GM13977 (cell line): ENCODE measurements at regions not wholly inside any gene's neighbourhood (a gene's known extent, or its start where the extent isn't known, plus 50 kb on each side); places are given as distances from the start of the nearest gene placed in this dataset.

Source experiments
- DNase-seq: peaks from one replicate; pipeline ENCODE4 v3.0.0; 2012; ENCODE audit warnings: low spot score
- in situ Hi-C: fragments of 300-500 bp; cut with MboI; formaldehyde crosslinking; loops from one replicate; pipeline ENCODE4 v1.12.0; 2022; ENCODE audit warnings: low sequenced_read_pairs, low pct_unique_long_range_greater_than_20kb, mixed read lengths, inconsistent platforms; ENCODE audit not compliant: unreplicated experiment
- TF ChIP-seq, protein P1 (sequence below): IDR thresholded peaks from 2 replicates; pipeline ENCODE4 v1.5.1; 2012; ENCODE audit warnings: mild to moderate bottlenecking, control low read depth; ENCODE audit not compliant: insufficient read depth; ENCODE audit errors: extremely low read depth, missing control alignments

- TF ChIP-seq, protein P1, sequence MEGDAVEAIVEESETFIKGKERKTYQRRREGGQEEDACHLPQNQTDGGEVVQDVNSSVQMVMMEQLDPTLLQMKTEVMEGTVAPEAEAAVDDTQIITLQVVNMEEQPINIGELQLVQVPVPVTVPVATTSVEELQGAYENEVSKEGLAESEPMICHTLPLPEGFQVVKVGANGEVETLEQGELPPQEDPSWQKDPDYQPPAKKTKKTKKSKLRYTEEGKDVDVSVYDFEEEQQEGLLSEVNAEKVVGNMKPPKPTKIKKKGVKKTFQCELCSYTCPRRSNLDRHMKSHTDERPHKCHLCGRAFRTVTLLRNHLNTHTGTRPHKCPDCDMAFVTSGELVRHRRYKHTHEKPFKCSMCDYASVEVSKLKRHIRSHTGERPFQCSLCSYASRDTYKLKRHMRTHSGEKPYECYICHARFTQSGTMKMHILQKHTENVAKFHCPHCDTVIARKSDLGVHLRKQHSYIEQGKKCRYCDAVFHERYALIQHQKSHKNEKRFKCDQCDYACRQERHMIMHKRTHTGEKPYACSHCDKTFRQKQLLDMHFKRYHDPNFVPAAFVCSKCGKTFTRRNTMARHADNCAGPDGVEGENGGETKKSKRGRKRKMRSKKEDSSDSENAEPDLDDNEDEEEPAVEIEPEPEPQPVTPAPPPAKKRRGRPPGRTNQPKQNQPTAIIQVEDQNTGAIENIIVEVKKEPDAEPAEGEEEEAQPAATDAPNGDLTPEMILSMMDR = no peak
- in situ Hi-C loops = loop anchor here (10.0 kb wide), 1 partner anchor 173 kb away; no protein-coding TSS in a partner anchor
Observed at GRCh38 chr20:20827992-20828597, 115.7 kb upstream of the RALGAPA2 start.

GRCh38 chr20:20824924-20825584, 112.6 kb upstream of the RALGAPA2 start:
- in situ Hi-C loops = loop anchor here (10.0 kb wide), 1 partner anchor 170 kb away; no protein-coding TSS in a partner anchor
- TF ChIP-seq, protein P1 = peak; percentile 67
- DNase-seq = peak; percentile 84

More at GRCh38 chr20:20827992-20828597, 115.7 kb upstream of the RALGAPA2 start:
- no peak for DNase-seq

DNA sequence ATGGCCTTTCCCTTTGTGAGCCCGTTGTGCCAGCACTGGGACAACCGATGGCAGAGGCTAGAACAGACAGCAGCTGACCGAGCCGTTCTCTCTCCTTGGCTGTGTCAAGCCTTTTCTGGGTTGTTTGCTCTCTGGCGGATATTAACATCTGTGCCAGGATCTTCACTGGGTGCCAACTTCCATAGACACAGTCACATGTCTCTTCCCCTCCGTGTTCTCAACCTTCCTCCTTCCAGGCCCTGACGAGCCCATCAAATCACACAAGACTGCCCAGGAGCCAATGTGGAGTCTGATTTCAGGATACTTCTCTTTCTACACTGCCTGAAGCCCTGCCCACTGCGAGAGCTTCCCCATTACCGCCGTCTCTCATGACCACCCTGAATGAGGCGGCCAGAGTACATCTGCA, 111.0 kb upstream of the RALGAPA2 start:
- in situ Hi-C loops = loop anchor here (10.0 kb wide), 1 partner anchor 169 kb away; no protein-coding TSS in a partner anchor
- DNase-seq = no peak
- TF ChIP-seq, protein P1 = no peak

GRCh38 chr20:20821484-20822260, 109.2 kb upstream of the RALGAPA2 start:
- no peak for DNase-seq

DNA sequence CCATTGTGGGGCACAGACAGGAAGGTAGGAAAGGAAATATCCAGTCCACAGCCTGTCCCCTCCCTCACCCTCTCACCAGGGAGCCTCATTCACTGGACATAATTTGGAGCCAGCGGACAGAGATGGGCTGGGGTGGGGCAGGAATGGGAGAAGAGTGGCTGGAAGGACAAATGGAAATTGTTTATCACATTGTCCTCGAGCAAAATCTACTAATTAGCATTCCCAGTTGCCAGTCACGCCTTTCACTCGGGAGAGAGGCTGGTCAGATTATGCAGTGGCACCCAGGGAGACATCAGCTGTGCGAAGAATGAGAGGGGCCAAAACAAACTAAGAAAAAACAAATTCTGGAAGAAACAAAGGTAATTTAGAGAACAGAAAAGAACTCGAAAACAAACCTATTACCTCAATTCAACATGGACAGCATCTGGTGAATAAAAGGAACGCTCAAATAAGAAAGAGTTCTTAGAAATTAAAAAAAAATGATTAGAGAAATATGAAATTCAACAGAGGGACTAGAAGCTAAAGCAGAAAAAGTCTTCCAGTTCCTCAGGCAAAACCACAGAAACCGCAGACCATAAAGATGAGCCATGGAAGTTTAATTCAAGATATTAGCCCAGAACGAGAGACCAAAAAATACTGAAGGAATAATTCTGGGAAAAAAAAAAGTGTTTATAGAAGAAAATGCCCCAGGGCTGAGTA, 108.5 kb upstream of the RALGAPA2 start:
- TF ChIP-seq, protein P1 = no peak
- in situ Hi-C loops = loop anchor here (10.0 kb wide), 1 partner anchor 166 kb away; no protein-coding TSS in a partner anchor
- DNase-seq = no peak

More at GRCh38 chr20:20821484-20822260, 109.2 kb upstream of the RALGAPA2 start:
- in situ Hi-C loops = loop anchor here (10.0 kb wide), 1 partner anchor 167 kb away; no protein-coding TSS in a partner anchor
- TF ChIP-seq, protein P1 = no peak

DNA sequence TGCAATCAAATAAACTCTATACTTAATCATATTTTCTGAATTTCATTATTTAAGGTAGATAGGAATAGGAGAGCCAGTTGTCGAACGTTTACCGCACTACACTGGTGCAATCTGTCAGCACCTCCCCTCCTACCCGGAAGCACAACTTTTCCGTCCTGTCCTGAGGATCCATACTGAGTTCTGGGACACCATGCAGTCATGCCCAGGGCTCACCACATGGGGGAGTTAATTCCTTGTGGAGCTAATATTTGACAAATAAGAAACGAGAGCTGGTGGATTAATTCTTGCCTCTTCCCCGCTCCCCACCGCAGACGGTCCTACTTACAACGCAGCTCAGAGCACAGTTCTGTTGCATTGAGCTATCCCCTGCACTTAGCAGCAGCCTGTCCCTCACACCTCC, 107.7 kb upstream of the RALGAPA2 start:
- TF ChIP-seq, protein P1 = peak; percentile 28
- in situ Hi-C loops = loop anchor here (10.0 kb wide), 1 partner anchor 165 kb away; no protein-coding TSS in a partner anchor
- no peak for DNase-seq
